Fibroblast of skin of abdomen (primary cell): ENCODE measurements at regions not wholly inside any gene's neighbourhood (a gene's known extent, or its start where the extent isn't known, plus 50 kb on each side); places are given as distances from the start of the nearest gene placed in this dataset.
"Not testable (repeated sequence)": the region's sequence is repeated elsewhere in the genome, so short reads cannot be mapped to it uniquely, and the experiment has no call there.

Source experiments
- DNase-seq: peaks from one replicate; pipeline ENCODE4 v3.0.0-alpha.2; 2013

GRCh38 chr3:125697979-125698640 is 102.8 kb upstream of the OSBPL11 start:
- not testable (repeated sequence) for DNase-seq

GRCh38 chr3:125715651-125716050 is 120.4 kb upstream of the OSBPL11 start:
- no peak for DNase-seq

- peak; percentile 74 for DNase-seq
These were observed 136.9 kb upstream of the OSBPL11 start for GRCh38 chr3:125732151-125732550.

GRCh38 chr3:125741991-125742718 is 146.9 kb upstream of the OSBPL11 start:
- not testable (repeated sequence) for DNase-seq

- DNase-seq = peak; percentile 15
These were observed 147.5 kb upstream of the OSBPL11 start for GRCh38 chr3:125742845-125743244.

- DNase-seq = not testable (repeated sequence)
These were observed 161.8 kb upstream of the OSBPL11 start for GRCh38 chr3:125757050-125757449.

- not testable (repeated sequence) for DNase-seq
These were observed 163.4 kb upstream of the OSBPL11 start for GRCh38 chr3:125758641-125759130.

GRCh38 chr3:125762601-125763000 is 167.3 kb upstream of the OSBPL11 start:
- not testable (repeated sequence) for DNase-seq

GRCh38 chr3:125766285-125766826 is 171.1 kb upstream of the OSBPL11 start:
- peak; percentile 31 for DNase-seq

GRCh38 chr3:125766931-125767330 is 171.6 kb upstream of the OSBPL11 start:
- DNase-seq = not testable (repeated sequence)

- no peak for DNase-seq
These were observed 172.3 kb upstream of the OSBPL11 start for GRCh38 chr3:125767641-125768040.

GRCh38 chr3:125768821-125769220 is 173.5 kb upstream of the OSBPL11 start:
- not testable (repeated sequence) for DNase-seq

GRCh38 chr3:125771506-125771905 is 176.2 kb upstream of the OSBPL11 start:
- not testable (repeated sequence) for DNase-seq

GRCh38 chr3:125774433-125775034 is 179.2 kb upstream of the OSBPL11 start:
- DNase-seq = not testable (repeated sequence)

- not testable (repeated sequence) for DNase-seq
These were observed 179.8 kb upstream of the OSBPL11 start for GRCh38 chr3:125775106-125775505.

- not testable (repeated sequence) for DNase-seq
These were observed 180.5 kb upstream of the OSBPL11 start for GRCh38 chr3:125775606-125776294.

- DNase-seq = not testable (repeated sequence)
These were observed 184.0 kb upstream of the OSBPL11 start for GRCh38 chr3:125779276-125779675.

- not testable (repeated sequence) for DNase-seq
These were observed 184.6 kb upstream of the OSBPL11 start for GRCh38 chr3:125779918-125780317.

GRCh38 chr3:125781678-125782077 is 186.4 kb upstream of the OSBPL11 start:
- not testable (repeated sequence) for DNase-seq

- not testable (repeated sequence) for DNase-seq
These were observed 178.7 kb upstream of the ROPN1B start for GRCh38 chr3:125790312-125790711.

- not testable (repeated sequence) for DNase-seq
These were observed 178.0 kb upstream of the ROPN1B start for GRCh38 chr3:125791021-125791420.

- not testable (repeated sequence) for DNase-seq
These were observed 159.0 kb upstream of the ROPN1B start for GRCh38 chr3:125810010-125810409.
